GM06990 (cell line): ENCODE measurements at regions not wholly inside any gene's neighbourhood (a gene's known extent, or its start where the extent isn't known, plus 50 kb on each side); places are given as distances from the start of the nearest gene placed in this dataset.

Source experiments
- DNase-seq: peaks from one replicate; pipeline ENCODE4 v3.0.0-alpha.2; 2011; ENCODE audit not compliant: insufficient read length; ENCODE audit errors: extremely low read depth
- H3K27me3 ChIP-seq: replicated peaks from 2 replicates; pipeline ENCODE4 v1.6.0; 2011; ENCODE audit warnings: low read length; ENCODE audit not compliant: control insufficient read depth, insufficient read depth
- H3K36me3 ChIP-seq: 2 replicates; pipeline ENCODE4 v1.5.1; 2011; ENCODE audit warnings: low read length; ENCODE audit not compliant: control insufficient read depth, insufficient read depth
- H3K4me3 ChIP-seq: replicated peaks from 2 replicates; pipeline ENCODE4 v1.5.1; 2011; ENCODE audit warnings: low read depth, mild to moderate bottlenecking, control low read depth, low read length
- CTCF ChIP-seq: IDR thresholded peaks from 2 replicates; pipeline ENCODE4 v1.5.1; 2011; ENCODE audit warnings: low read length, control low read depth, mild to moderate bottlenecking, inconsistent platforms; ENCODE audit not compliant: insufficient read depth, poor library complexity, severe bottlenecking

- Histone ChIP-seq H3K4me3 (no peak overlapping the region), H3K36me3 (no peaks in the 10 kb centered on the region), H3K27me3 (no peaks in the 10 kb centered on the region)
- DNase-seq = no peak
- no peak for TF ChIP-seq CTCF
Observed at GRCh38 chr11:127454856-127455255, 454.3 kb upstream of the KIRREL3 start.

- DNase-seq = no peak
- Histone ChIP-seq H3K4me3 (no peak overlapping the region), H3K36me3 (no peaks in the 10 kb centered on the region), H3K27me3 (no peaks in the 10 kb centered on the region)
- no peak for TF ChIP-seq CTCF
Observed at GRCh38 chr11:127452533-127452932, 452.0 kb upstream of the KIRREL3 start.

- Histone ChIP-seq H3K4me3 (no peak overlapping the region), H3K27me3 (no peaks in the 10 kb centered on the region), H3K36me3 (no peaks in the 10 kb centered on the region)
- DNase-seq = no peak
- no peak for TF ChIP-seq CTCF
Observed at GRCh38 chr11:127451861-127452260, 451.3 kb upstream of the KIRREL3 start.

GRCh38 chr11:127448101-127448500, 447.5 kb upstream of the KIRREL3 start:
- DNase-seq = no peak
- Histone ChIP-seq H3K36me3 (no peaks in the 10 kb centered on the region), H3K4me3 (no peak overlapping the region), H3K27me3 (no peaks in the 10 kb centered on the region; the same call in 1 of the 2 replicates)
- no peak for TF ChIP-seq CTCF

GRCh38 chr11:127445476-127445875, 444.9 kb upstream of the KIRREL3 start:
- TF ChIP-seq CTCF = no peak
- no peaks in the 10 kb centered on the region for H3K36me3 ChIP-seq
- H3K27me3 ChIP-seq = no peaks in the 10 kb centered on the region; the same call in 1 of the 2 replicates
- no peak overlapping the region for H3K4me3 ChIP-seq
- DNase-seq = no peak

- Histone ChIP-seq H3K36me3 (no peaks in the 10 kb centered on the region), H3K27me3 (no peaks in the 10 kb centered on the region; the same call in 1 of the 2 replicates), H3K4me3 (no peak overlapping the region)
- no peak for DNase-seq
- no peak for TF ChIP-seq CTCF
Observed at GRCh38 chr11:127443297-127443696, 442.7 kb upstream of the KIRREL3 start.
